Kidney tubule cell (primary cell): ENCODE measurements at regions not wholly inside any gene's neighbourhood (a gene's known extent, or its start where the extent isn't known, plus 50 kb on each side); places are given as distances from the start of the nearest gene placed in this dataset.
"Not testable (repeated sequence)": the region's sequence is repeated elsewhere in the genome, so short reads cannot be mapped to it uniquely, and the experiment has no call there.

Experiments used
- DNase-seq: peaks from one replicate; pipeline ENCODE4 v3.0.0-alpha.2; 2018; ENCODE audit warnings: low spot score

DNA sequence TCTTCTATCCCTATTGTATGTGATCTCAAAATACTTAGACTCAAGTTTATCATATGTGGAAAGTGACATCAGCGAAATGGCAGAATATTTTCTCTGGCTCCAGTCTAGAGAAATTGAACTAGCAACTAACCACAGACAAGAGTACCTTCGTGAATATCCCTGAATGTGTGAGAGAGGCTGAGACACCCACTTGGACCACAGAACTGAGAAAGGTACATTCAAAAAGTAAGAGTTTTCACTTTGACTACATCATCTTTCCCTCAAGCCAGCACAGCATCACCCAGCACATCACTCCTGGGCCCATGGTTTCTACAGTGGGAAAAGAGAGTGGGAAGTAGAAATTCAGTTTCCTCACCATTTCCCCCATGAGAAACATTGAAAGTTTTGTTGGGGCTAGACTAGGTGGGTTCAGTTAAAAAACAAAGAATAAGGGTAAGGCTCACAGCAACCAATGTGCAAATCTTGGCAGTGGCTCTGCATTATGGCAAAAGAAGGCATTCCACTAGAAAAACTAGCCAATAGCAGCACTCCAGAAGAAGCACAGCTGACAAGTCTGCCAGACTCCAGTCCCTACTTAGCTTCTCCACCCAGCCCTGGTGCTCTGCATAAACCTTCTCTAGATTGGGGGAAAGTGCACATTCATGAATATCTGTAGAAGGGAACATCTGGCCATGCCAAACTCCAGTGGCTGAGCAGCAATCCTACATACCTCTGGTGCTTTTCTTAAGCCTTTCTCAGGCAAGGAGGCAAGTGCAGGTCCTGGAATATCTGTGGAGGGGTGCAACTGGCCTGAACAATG, 225.6 kb upstream of the VLDLR start:
- no peak for DNase-seq

GRCh38 chr9:2396622-2397285, 224.8 kb upstream of the VLDLR start:
- no peak for DNase-seq

- DNase-seq = not testable (repeated sequence)
Measured at GRCh38 chr9:2397875-2398274, 223.7 kb upstream of the VLDLR start.

GRCh38 chr9:2401746-2402145, 219.8 kb upstream of the VLDLR start:
- DNase-seq = not testable (repeated sequence)

GRCh38 chr9:2403701-2404100, 217.9 kb upstream of the VLDLR start:
- no peak for DNase-seq

DNA sequence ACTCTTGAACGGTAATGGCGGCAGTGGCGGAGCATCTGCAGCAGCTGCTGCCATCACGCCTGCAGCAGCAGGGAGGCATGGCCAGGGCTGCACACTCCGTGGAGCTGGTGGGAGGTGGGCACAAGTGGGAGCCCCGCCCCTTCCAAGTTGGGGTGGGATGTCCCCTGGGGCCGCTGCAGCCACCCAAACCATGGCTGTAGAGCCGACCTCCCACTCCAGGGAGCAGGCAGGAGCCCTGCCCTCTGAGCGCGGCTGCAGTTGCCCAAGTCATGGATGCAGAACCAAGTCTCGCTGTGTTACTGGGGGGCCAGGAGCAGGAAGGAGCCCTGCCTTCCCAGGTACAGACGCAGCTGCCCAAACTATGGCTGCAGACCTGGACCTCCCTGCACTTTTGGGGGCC, 215.3 kb upstream of the VLDLR start:
- DNase-seq = no peak

GRCh38 chr9:2407450-2407849, 214.1 kb upstream of the VLDLR start:
- no peak for DNase-seq

DNA sequence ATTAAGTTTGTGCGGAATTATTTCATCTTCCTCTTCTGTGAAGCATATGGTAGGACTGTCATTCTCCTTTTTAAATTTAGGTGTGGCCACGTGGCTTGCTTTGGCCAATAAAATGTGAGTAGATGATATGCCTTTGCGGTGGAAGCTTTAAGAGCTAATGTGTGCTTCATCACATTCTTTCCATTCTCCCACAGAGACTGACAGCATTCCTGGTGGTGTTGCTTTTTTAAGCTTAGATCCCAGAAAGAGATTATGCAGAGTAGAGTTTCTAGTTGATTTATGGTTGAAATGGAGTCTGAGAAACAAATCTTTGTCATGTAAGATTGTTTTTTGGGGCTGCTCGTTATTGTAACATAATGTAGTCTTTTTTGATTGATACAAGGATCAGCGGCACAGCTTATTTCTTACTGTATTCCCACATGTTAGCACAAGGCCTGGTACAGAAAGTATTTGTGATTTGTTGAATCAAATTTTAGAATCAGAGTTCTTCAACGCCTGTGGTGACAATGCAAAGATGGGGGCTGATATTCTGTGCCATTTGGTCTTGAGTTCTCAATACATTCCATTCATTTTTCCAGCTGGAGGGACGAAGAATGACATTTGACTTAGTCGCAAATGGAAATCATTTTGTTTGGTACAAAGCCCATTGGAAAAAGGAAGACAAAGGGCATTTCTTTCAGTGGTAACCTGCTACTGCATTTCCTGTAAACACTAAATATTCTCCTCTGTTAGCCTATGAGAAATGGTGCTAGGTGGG, 209.9 kb upstream of the VLDLR start:
- DNase-seq = peak; percentile 59

DNA sequence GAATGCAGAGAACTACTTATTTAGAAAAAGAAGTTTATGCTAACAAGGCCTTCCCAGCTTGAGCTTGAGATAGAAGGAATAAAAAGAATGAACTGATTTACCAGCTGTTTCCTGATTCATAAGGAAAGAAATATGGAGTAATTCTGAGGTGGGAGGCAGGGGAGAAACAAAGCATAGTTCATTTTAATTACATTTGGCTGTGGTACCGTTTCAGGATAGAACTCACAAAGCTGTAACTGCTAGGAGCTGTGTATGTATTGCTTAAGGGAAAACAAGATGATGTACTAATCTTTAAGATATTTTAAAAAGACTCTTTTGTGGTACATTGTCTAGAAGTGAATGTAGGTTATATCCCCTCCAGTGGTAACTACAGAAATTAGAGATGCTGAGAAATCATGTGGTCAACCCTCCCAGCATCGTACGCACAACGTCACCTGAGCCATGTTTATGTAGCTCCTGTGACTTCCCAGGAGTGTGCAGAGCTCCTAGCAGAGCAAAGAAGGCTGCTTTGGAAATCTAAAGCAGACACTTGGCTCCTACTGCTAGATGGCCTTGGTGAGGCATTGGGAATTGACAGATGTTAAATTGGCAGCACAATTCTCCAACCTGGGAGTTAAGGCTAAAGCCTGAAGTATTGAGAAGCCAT, 208.3 kb upstream of the VLDLR start:
- no peak for DNase-seq

- DNase-seq = peak; percentile 14
Measured at GRCh38 chr9:2414465-2414864, 207.1 kb upstream of the VLDLR start.

DNA sequence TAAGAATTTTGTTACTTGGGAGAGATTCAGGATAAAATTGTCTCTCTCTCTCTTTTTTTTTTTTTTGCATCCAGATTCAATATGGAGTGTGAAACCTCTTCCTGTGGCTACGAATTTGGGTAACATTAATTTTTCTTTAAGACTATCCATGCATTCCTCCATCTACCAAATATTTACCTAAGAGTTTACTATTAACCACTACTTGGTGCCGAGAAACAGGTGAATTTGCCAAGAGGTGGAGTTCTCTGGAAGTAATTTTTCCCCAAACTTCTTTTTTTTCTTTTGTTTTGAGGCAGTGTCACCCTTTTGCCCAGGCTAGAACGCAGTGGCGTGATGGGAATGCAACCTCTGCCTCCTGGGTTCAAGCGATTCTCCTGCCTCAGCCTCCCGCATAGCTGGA, 206.3 kb upstream of the VLDLR start:
- DNase-seq = no peak

DNA sequence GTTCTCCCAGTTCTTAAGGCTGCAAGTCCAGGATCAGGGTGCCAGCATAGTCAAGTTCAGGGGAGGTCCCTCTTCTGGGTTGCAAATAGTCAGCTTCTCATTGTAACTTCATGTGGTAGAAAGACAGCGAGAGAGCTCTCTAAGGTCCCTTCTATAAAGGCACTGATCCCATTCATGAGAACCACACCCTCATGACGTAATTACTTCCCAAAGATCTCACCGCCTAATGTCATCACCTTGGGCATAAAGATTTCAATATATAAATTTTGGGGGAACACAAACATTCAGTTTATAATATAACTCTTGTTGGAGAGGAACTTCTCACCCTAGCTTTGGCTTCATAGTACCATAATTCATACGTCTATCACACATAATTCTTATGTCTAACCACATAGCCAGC, 203.9 kb upstream of the VLDLR start:
- no peak for DNase-seq

DNA sequence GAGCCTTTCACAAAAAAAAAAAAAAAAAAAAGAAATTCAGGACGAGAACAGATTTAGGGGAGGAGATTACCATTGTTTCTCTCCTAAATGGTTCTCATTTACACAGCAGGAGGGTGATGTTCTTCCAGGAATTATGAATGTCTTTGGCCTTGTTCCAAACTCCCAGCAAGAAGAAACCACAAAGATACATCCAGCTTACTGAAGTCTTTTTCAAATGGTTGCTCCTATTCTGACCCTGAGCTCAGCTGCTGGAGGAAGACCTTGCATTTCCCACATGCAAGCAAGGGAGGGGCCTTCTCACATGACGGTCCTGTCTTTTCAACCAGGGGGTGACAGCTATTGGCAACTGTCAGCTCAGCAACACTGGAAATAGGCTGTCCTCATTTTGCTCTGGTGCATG, 203.0 kb upstream of the VLDLR start:
- DNase-seq = peak; percentile 54

DNA sequence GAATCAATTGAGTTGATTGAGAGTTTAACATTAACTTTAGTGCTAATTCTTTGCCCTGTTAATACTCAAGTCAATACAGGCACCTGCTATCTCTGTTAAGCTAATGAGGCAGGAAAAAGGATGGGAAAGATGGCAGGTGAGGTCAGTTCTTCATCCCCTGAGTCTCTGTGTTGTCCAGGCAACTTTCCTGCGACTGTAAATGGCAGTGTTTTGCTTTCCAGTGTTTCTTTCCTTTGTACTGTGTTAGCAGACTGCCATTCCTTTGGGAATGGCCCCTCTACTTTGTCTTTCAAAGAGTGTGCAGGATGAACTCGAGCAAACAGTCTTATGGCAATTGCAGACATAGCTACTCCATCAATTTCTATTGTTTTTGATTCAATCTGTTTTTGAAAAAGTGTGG, 202.2 kb upstream of the VLDLR start:
- no peak for DNase-seq

DNA sequence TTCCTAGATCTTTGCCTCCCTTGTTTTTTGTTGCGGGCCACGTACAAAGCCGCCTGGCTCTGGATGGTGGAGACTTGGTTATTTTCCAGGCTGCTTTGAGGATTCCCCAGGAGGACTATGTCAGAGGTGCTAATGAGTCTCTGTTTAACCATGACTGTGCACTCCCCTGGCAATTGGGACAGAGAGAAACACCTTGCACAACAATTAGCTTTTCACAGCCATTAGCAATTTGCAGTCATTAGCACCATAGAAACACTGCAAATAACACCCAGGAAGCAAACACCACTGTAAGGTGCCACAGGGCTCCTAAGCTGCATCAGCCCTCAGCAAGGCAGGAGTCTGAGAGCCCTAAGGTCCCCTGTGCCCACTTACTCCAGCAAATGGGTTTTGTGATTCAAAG, 201.0 kb upstream of the VLDLR start:
- DNase-seq = no peak

- DNase-seq = no peak
Measured at GRCh38 chr9:2424619-2425033, 197.0 kb upstream of the VLDLR start.

- no peak for DNase-seq
Measured at GRCh38 chr9:2425676-2426075, 195.9 kb upstream of the VLDLR start.

DNA sequence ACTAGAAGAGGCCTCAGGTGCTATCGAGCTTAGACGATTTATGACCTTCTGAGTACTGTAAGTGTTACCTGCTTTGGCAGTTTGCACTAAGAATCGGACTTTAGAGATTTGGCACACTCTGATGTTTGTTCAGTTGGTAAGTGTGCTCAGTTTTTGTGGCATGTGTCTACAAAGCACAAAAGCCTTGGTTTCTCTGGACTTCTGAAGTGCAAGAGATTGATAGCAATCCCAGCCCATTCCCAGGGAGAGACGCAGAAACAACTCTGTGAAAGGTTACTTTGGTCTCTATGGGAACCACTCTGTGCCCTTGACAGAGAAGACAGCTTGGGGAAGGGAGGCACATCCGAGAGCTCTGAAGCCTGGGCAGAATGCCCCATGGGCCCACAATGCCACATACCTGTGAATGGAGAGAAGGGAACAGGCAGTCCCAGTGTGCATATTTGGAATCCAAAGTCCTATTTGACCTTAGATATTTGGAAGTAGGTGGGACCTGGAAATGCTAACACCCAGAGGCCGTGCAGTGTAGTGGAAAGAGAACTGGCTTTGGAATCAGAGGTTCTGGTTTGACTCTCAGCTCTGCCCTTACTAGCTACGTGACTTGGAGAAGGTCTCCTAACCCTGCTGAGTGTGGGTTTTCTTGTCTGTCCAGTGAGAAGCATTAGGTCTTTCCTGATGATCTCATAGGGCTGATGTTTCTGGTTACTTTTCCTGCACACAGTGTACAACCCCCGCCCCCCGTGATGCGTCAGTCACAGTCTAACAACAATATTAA, 194.3 kb upstream of the VLDLR start:
- DNase-seq = peak; percentile 84

GRCh38 chr9:2439957-2440356, 181.6 kb upstream of the VLDLR start:
- no peak for DNase-seq

- not testable (repeated sequence) for DNase-seq
Measured at GRCh38 chr9:2443933-2444332, 177.7 kb upstream of the VLDLR start.

GRCh38 chr9:2448193-2448738, 173.3 kb upstream of the VLDLR start:
- no peak for DNase-seq
